SK-N-SH (cell line): ENCODE measurements at regions not wholly inside any gene's neighbourhood (a gene's known extent, or its start where the extent isn't known, plus 50 kb on each side); places are given as distances from the start of the nearest gene placed in this dataset.

ENCODE experiments used
- CTCF ChIA-PET: fragments of 300-600, 350-600 bp; formaldehyde crosslinking; extraction: SDS; loops from one replicate; lab custom pipeline; 2021; lab: Yijun Ruan, JAX
- POLR2A ChIA-PET: fragments of 350-600 bp; sonication (Branson Sonifier 250); formaldehyde crosslinking; extraction: SDS; loops from one replicate; lab custom pipeline; 2020; ENCODE audit warnings: antibody characterized with exemption, inconsistent platforms; lab: Yijun Ruan, JAX
- DNase-seq: peaks from one replicate; pipeline ENCODE4 v3.0.0; 2012
- H2AFZ ChIP-seq: fragments of 200-600 bp; sonication (generic); 2 replicates; pipeline ENCODE4 v1.8.1; 2016; ENCODE audit warnings: antibody characterized with exemption, mild to moderate bottlenecking, low read depth
- H3F3A ChIP-seq: fragments of 200-600 bp; sonication (generic); replicated peaks from 2 replicates; pipeline ENCODE3; 2016; ENCODE audit warnings: antibody characterized with exemption, mild to moderate bottlenecking; ENCODE audit not compliant: insufficient read depth
- H3K27ac ChIP-seq, 2 experiments: fragments of 200-500 bp in 1 of 2; fragments of 200-600 bp in 1 of 2; sonication (Bioruptor generic) in 1 of 2; sonication (generic), shearing (Covaris generic) in 1 of 2; 2 replicates each; pipeline versions ENCODE4 v1.5.1 to v1.6.1; 2014 to 2016; ENCODE audit warnings: low read depth in 2 of 2, inconsistent platforms in 1 of 2, low read length in 1 of 2, mild to moderate bottlenecking in 1 of 2, mixed read lengths in 1 of 2
- H3K27me3 ChIP-seq: fragments of 200-600 bp; sonication (generic), shearing (Covaris generic); 2 replicates; pipeline ENCODE4 v1.6.1; 2016; ENCODE audit warnings: mixed run types; ENCODE audit not compliant: insufficient read depth
- H3K36me3 ChIP-seq, 2 experiments: fragments of 200-500 bp in 1 of 2; fragments of 200-600 bp in 1 of 2; sonication (Bioruptor generic) in 1 of 2; sonication (generic) in 1 of 2; replicated peaks in 1 of 2; 2 replicates each; pipeline versions ENCODE3 to v1.5.1; 2014 to 2016; ENCODE audit warnings: low read length in 1 of 2, mild to moderate bottlenecking in 1 of 2; ENCODE audit not compliant: insufficient read depth in 2 of 2, control insufficient read depth in 1 of 2
- H3K4me1 ChIP-seq, 2 experiments: fragments of 200-500 bp in 1 of 2; fragments of 200-600 bp in 1 of 2; sonication (Bioruptor generic) in 1 of 2; sonication (generic), shearing (Covaris generic) in 1 of 2; 2 replicates each; pipeline versions ENCODE4 v1.5.1 to v1.6.1; 2014 to 2016; ENCODE audit warnings: low read depth in 1 of 2, low read length in 1 of 2, mixed run types in 1 of 2; ENCODE audit not compliant: insufficient read depth in 2 of 2, control insufficient read depth in 1 of 2
- H3K4me2 ChIP-seq: fragments of 200-600 bp; sonication (generic), shearing (Covaris generic); 2 replicates; pipeline ENCODE4 v1.6.1; 2017; ENCODE audit warnings: mixed run types
- H3K4me3 ChIP-seq, 2 experiments: fragments of 200-500 bp in 1 of 2; fragments of 200-600 bp in 1 of 2; sonication (Bioruptor generic) in 1 of 2; sonication (generic), shearing (Covaris generic) in 1 of 2; 2 replicates each; pipeline versions ENCODE4 v1.5.1 to v1.8.1; 2014 to 2016; ENCODE audit warnings: low read depth in 2 of 2, inconsistent platforms in 1 of 2, low read length in 1 of 2, mild to moderate bottlenecking in 1 of 2, mixed read lengths in 1 of 2, moderate library complexity in 1 of 2
- H3K79me2 ChIP-seq: fragments of 200-600 bp; sonication (generic); 2 replicates; pipeline ENCODE4 v1.8.1; 2017; ENCODE audit warnings: mild to moderate bottlenecking; ENCODE audit not compliant: insufficient read depth
- H3K9ac ChIP-seq: fragments of 200-600 bp; sonication (generic); 2 replicates; pipeline ENCODE4 v1.6.1; 2017; ENCODE audit warnings: mixed run types
- H3K9me2 ChIP-seq: fragments of 200-600 bp; sonication (generic); 2 replicates; pipeline ENCODE4 v1.6.1; 2017; ENCODE audit warnings: mixed run types
- H3K9me3 ChIP-seq: fragments of 200-600 bp; sonication (generic); 2 replicates; pipeline ENCODE4 v1.6.1; 2017; ENCODE audit warnings: mixed run types, mild to moderate bottlenecking, moderate library complexity
- H4K20me1 ChIP-seq: fragments of 200-600 bp; sonication (generic); 2 replicates; pipeline ENCODE4 v1.6.1; 2017; ENCODE audit warnings: mild to moderate bottlenecking, mixed run types; ENCODE audit not compliant: insufficient read depth
- CHD2 ChIP-seq: fragments of 150-350 bp; IDR thresholded peaks from 2 replicates; pipeline ENCODE4 v1.6.1; 2018; ENCODE audit warnings: low read length; ENCODE audit not compliant: partially characterized antibody
- CTCF ChIP-seq: fragments of 200-600 bp; sonication (generic); IDR thresholded peaks from 2 replicates; pipeline ENCODE4 v1.6.1; 2017; ENCODE audit warnings: antibody characterized with exemption, mild to moderate bottlenecking, moderate library complexity
- ELF1 ChIP-seq: IDR thresholded peaks from 2 replicates; pipeline ENCODE4 v1.4.0; 2012
- FOSL2 ChIP-seq: IDR thresholded peaks from 2 replicates; pipeline ENCODE4 v1.4.0; 2012; ENCODE audit warnings: low read depth, mild to moderate bottlenecking, moderate library complexity, borderline replicate concordance
- FOXJ3 ChIP-seq: sonication (generic); formaldehyde crosslinking; IDR thresholded peaks from 2 replicates; pipeline ENCODE4 v1.5.1; 2020; ENCODE audit warnings: mild to moderate bottlenecking, missing genetic modification reagents
- GATA2 ChIP-seq: sonication (generic); formaldehyde crosslinking; IDR thresholded peaks from 2 replicates; pipeline ENCODE4 v1.5.0; 2020; ENCODE audit warnings: mild to moderate bottlenecking, missing genetic modification reagents
- IRF3 ChIP-seq: fragments of 150-350 bp; IDR thresholded peaks from 2 replicates; pipeline ENCODE4 v1.6.1; 2016; ENCODE audit warnings: mild to moderate bottlenecking, low read depth, low read length
- JUND ChIP-seq: IDR thresholded peaks from 2 replicates; pipeline ENCODE4 v1.4.0; 2012
- MEF2A ChIP-seq: IDR thresholded peaks from 2 replicates; pipeline ENCODE4 v1.4.0; 2012; ENCODE audit warnings: low read depth, borderline replicate concordance
- MXI1 ChIP-seq: IDR thresholded peaks from 2 replicates; pipeline ENCODE4 v1.6.1; 2012; ENCODE audit warnings: mild to moderate bottlenecking, low read depth, low read length, improper control_type of control experiment
- PBX3 ChIP-seq: IDR thresholded peaks from 2 replicates; pipeline ENCODE4; 2012
- SIN3A ChIP-seq: IDR thresholded peaks from 2 replicates; pipeline ENCODE4 v1.6.1; 2012; ENCODE audit warnings: low read depth, mild to moderate bottlenecking, low read length, moderate library complexity, borderline replicate concordance
- SMC3 ChIP-seq: IDR thresholded peaks from 2 replicates; pipeline ENCODE4 v1.6.1; 2012; ENCODE audit warnings: low read depth, low read length, improper control_type of control experiment
- TAF1 ChIP-seq: IDR thresholded peaks from 2 replicates; pipeline ENCODE4 v1.6.1; 2012; ENCODE audit warnings: low read depth, mild to moderate bottlenecking, low read length, moderate library complexity, borderline replicate concordance
- TCF12 ChIP-seq: IDR thresholded peaks from 2 replicates; pipeline ENCODE4 v1.4.0; 2012
- USF1 ChIP-seq: IDR thresholded peaks from 2 replicates; pipeline ENCODE4 v1.4.0; 2012; ENCODE audit warnings: low read depth, borderline replicate concordance
- YY1 ChIP-seq: IDR thresholded peaks from 2 replicates; pipeline ENCODE4 v1.4.0; 2012; ENCODE audit warnings: low read depth, mild to moderate bottlenecking
- WGBS: methylation state at CpG from one replicate; pipeline ENCODE4 v1.1.6; 2017; ENCODE audit warnings: low lambda C conversion rate; 5-methylcytosine and 5-hydroxymethylcytosine counted together
- TF ChIP-seq, protein P1 (sequence below): IDR thresholded peaks from 2 replicates; pipeline ENCODE4 v1.6.1; 2012; ENCODE audit warnings: mild to moderate bottlenecking, low read depth, low read length, moderate library complexity
- TF ChIP-seq, protein P2 (sequence below): IDR thresholded peaks from 2 replicates; pipeline ENCODE4 v1.4.0; 2012; ENCODE audit warnings: low read depth, borderline replicate concordance
- TF ChIP-seq, protein P3 (sequence below): fragments of 150-350 bp; IDR thresholded peaks from 2 replicates; pipeline ENCODE4 v1.6.1; 2017; ENCODE audit warnings: antibody characterized with exemption, low read length, low read depth, borderline replicate concordance

GRCh38 chr14:28820677-28821076 is 54.1 kb downstream of the FOXG1 start:
- no peaks in the 10 kb centered on the region for H3K36me3 ChIP-seq
- peaks cover 9% of the 10 kb centered on the region for H3K9me3 ChIP-seq
- no peaks in the 10 kb centered on the region for H3K4me1 ChIP-seq
- ChIA-PET POLR2A (no interaction called here), CTCF (no interaction called here)
- H3K27ac ChIP-seq: no peak overlapping the region
- no peak overlapping the region for H3K4me3 ChIP-seq
- WGBS: 0% methylated on average over 1 of the region's 1 CpG
- no peaks in the 10 kb centered on the region for H3F3A ChIP-seq
- H3K79me2 ChIP-seq: no peaks in the 10 kb centered on the region
- no peak overlapping the region for H3K9ac ChIP-seq
- no peaks in the 10 kb centered on the region for H3K9me2 ChIP-seq
- H2AFZ ChIP-seq: no peak overlapping the region
- TF ChIP-seq FOXJ3 (no peak), YY1 (no peak), USF1 (no peak), TAF1 (no peak), MEF2A (no peak), IRF3 (no peak), GATA2 (CRISPR knock-in tag) (no peak), MXI1 (no peak), CTCF (no peak), PBX3 (no peak), CHD2 (no peak), SIN3A (no peak), SMC3 (no peak), FOSL2 (no peak), JUND (no peak), TCF12 (no peak), ELF1 (no peak)
- TF ChIP-seq, protein P1, sequence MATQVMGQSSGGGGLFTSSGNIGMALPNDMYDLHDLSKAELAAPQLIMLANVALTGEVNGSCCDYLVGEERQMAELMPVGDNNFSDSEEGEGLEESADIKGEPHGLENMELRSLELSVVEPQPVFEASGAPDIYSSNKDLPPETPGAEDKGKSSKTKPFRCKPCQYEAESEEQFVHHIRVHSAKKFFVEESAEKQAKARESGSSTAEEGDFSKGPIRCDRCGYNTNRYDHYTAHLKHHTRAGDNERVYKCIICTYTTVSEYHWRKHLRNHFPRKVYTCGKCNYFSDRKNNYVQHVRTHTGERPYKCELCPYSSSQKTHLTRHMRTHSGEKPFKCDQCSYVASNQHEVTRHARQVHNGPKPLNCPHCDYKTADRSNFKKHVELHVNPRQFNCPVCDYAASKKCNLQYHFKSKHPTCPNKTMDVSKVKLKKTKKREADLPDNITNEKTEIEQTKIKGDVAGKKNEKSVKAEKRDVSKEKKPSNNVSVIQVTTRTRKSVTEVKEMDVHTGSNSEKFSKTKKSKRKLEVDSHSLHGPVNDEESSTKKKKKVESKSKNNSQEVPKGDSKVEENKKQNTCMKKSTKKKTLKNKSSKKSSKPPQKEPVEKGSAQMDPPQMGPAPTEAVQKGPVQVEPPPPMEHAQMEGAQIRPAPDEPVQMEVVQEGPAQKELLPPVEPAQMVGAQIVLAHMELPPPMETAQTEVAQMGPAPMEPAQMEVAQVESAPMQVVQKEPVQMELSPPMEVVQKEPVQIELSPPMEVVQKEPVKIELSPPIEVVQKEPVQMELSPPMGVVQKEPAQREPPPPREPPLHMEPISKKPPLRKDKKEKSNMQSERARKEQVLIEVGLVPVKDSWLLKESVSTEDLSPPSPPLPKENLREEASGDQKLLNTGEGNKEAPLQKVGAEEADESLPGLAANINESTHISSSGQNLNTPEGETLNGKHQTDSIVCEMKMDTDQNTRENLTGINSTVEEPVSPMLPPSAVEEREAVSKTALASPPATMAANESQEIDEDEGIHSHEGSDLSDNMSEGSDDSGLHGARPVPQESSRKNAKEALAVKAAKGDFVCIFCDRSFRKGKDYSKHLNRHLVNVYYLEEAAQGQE: no peak
- TF ChIP-seq, protein P2, sequence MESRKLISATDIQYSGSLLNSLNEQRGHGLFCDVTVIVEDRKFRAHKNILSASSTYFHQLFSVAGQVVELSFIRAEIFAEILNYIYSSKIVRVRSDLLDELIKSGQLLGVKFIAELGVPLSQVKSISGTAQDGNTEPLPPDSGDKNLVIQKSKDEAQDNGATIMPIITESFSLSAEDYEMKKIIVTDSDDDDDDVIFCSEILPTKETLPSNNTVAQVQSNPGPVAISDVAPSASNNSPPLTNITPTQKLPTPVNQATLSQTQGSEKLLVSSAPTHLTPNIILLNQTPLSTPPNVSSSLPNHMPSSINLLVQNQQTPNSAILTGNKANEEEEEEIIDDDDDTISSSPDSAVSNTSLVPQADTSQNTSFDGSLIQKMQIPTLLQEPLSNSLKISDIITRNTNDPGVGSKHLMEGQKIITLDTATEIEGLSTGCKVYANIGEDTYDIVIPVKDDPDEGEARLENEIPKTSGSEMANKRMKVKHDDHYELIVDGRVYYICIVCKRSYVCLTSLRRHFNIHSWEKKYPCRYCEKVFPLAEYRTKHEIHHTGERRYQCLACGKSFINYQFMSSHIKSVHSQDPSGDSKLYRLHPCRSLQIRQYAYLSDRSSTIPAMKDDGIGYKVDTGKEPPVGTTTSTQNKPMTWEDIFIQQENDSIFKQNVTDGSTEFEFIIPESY: no peak
- TF ChIP-seq, protein P3, sequence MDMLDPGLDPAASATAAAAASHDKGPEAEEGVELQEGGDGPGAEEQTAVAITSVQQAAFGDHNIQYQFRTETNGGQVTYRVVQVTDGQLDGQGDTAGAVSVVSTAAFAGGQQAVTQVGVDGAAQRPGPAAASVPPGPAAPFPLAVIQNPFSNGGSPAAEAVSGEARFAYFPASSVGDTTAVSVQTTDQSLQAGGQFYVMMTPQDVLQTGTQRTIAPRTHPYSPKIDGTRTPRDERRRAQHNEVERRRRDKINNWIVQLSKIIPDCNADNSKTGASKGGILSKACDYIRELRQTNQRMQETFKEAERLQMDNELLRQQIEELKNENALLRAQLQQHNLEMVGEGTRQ: no peak
- no peak overlapping the region for H3K4me2 ChIP-seq
- H3K27me3 ChIP-seq: no peaks in the 10 kb centered on the region
- DNase-seq: no peak
- no peaks in the 10 kb centered on the region for H4K20me1 ChIP-seq
